H1 (cell line): ENCODE measurements at regions not wholly inside any gene's neighbourhood (a gene's known extent, or its start where the extent isn't known, plus 50 kb on each side); places are given as distances from the start of the nearest gene placed in this dataset.

Experiments used
- ATF2 ChIP-seq: IDR thresholded peaks from 2 replicates; pipeline ENCODE4 v1.6.1; 2012; ENCODE audit warnings: low read length, inconsistent platforms
- CTCF ChIP-seq, 3 experiments: IDR thresholded peaks; 1 replicate in 2 of 3; 2 replicates in 1 of 3; pipeline versions ENCODE4 v1.5.1 to v1.6.1; 2011; ENCODE audit warnings: low read length in 3 of 3, mild to moderate bottlenecking in 3 of 3, inconsistent platforms in 2 of 3, low read depth in 1 of 3, moderate library complexity in 1 of 3; ENCODE audit not compliant: insufficient read depth in 1 of 3; ENCODE audit errors: control extremely low read depth in 1 of 3
- NANOG ChIP-seq: IDR thresholded peaks from 2 replicates; pipeline ENCODE4 v1.6.1; 2011; ENCODE audit warnings: low read length, low read depth, mild to moderate bottlenecking, inconsistent platforms; ENCODE audit not compliant: insufficient read depth, poor library complexity, severe bottlenecking
- TAF7 ChIP-seq: optimal IDR thresholded peaks from 2 replicates; pipeline ENCODE3; 2011; ENCODE audit warnings: low read depth, mild to moderate bottlenecking, inconsistent platforms, low read length, moderate library complexity, borderline replicate concordance

GRCh38 chr3:82342521-82342920 lies 581.1 kb upstream of the GBE1 start (continued):
- no peak for TF ChIP-seq CTCF (IDR thresholded peaks at IDR 0.05; ENCODE audit: control extremely low read depth in 1 of 3, insufficient read depth in 1 of 3, low read depth in 1 of 3, low read length in 3 of 3)
- no peak for TF ChIP-seq NANOG
- TF ChIP-seq TAF7 = no peak
- TF ChIP-seq ATF2 = no peak
